GM19324 (cell line): ENCODE measurements at regions not wholly inside any gene's neighbourhood (a gene's known extent, or its start where the extent isn't known, plus 50 kb on each side); places are given as distances from the start of the nearest gene placed in this dataset.

Experiments
- ATAC-seq: cut with Tn5 transposase; IDR thresholded peaks from one replicate; pipeline ENCODE4 v1.9.1; 2021; ENCODE audit warnings: mild to moderate bottlenecking, moderate library complexity; ENCODE audit not compliant: unreplicated experiment, low FRiP score

DNA sequence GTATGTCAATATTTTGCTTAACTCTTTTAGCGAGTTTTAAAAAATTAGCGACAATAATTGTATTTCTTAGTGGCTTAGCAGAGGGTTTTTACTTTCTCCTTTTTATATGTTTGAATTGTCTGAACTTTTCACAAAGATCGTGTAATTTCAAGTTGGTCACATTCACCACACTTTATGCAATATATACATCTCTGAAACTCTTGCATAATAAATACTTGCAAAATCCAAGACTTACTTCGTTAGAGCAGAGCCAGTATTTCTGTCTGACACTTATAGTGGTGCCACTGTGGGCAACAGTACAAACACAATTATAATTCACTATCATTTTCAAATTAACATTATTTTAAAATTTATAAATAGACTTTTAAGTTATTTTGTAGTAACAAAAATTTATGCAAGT lies 62.0 kb downstream of the SUCNR1 start:
- ATAC-seq: no peak

DNA sequence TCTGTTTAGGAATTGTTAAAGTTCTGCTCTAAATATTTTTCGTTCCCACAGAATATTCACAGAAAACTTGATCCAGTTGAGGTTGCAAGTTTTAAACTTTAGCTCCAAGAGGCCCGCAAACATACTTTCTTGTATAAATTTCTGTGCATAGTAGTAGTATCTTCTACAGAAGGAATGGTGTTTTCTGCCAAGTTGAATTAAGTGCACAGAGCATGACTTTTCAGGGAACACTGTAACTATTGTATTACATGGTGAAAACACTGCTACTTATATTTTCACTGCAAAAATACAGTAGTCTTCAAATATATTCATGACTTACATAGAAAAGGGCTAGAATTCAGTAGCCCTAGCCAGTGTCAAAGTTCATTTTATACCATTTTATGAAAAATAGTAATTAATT lies 67.0 kb downstream of the SUCNR1 start:
- ATAC-seq: no peak

DNA sequence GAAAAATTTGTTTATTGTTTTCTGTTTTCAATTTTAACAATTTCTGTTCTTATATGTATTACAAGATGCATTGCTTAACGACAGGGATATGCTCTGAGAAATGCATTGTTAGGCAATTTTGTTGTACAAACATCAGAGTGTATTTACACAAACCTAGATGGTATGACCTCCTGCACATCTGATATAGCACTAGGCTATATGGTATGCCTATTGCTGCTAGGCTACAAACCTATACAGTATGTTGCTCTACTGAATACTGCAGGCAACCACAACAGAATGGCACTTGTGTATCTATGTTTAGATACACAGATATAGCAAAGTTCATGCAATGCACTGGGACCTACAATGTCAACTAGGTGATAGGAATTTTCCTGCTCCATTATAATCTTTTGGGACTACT lies 70.1 kb downstream of the SUCNR1 start:
- no peak for ATAC-seq

DNA sequence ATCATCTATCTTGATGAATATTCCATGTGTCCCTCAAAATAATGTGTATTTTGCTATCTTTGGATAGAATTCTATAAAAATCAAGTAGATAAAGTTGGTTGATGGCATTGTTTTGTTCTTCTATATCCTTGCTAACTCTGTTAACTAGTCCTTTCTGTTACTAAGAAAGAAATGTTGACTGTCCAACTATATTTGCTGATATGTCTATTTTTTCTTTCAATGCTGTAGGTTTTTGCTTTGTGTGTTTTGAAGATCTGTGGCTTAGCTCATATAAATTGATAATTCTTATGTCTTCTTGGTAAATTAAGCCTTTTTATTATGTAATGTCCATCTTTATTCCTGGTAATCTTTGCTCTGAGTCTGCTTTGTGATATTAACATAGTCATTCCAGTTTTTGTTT lies 70.9 kb downstream of the SUCNR1 start:
- no peak for ATAC-seq

DNA sequence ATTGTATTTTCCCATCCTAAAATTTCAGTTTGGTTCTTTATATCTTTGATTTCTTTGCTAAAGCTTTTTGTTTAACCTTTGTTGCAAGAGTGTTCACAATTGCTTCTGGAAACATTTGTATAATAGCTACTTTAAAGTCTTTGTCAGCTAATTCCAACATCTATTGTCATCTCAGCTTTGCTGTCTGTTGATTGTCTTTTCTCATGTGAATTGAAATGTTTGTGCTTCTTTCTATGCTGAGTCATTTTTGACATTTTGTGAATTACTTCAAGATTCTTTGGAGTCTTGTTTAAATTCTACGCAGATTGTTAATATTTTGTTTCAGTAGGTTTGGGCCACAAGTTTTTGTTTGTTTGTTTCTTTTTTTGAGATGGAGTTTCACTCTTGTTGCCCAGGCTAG lies 73.2 kb downstream of the SUCNR1 start:
- no peak for ATAC-seq

DNA sequence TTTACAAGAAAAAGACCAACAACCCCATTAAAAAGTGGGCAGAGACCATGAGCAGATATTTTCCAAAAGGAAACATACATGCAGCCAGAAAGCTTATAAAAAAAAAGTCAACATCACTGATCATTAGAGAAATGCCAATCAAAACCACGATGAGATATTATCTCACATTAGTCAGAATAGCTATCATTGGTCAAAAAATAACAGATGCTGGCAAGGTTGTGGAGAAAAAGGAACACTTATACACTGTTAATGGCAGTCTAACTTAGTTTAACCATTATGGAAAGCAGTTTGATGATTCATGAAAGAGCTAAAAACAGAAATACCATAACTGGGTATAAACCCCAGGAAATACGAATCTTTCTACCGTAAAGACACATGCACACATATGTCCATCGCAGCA lies 76.3 kb downstream of the SUCNR1 start:
- ATAC-seq: no peak

DNA sequence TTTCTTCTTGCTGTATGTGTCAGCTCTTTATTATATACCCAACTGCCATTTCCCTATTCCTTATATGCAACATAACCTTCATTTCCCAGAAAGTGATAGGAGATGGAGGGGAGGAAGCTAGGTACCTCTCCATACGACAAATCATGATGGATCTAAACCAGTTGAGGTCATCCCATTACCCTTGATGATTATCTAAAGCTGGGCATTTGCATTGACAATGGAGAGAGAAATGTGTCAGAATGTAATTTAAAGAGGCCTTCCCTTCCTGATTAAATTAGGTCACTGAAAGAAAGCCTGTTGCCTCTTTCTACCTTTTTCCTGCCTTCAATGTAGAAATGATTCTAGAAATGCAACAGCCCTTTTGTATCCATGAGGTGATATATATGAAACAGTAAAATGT lies 81.9 kb downstream of the SUCNR1 start:
- ATAC-seq: no peak

DNA sequence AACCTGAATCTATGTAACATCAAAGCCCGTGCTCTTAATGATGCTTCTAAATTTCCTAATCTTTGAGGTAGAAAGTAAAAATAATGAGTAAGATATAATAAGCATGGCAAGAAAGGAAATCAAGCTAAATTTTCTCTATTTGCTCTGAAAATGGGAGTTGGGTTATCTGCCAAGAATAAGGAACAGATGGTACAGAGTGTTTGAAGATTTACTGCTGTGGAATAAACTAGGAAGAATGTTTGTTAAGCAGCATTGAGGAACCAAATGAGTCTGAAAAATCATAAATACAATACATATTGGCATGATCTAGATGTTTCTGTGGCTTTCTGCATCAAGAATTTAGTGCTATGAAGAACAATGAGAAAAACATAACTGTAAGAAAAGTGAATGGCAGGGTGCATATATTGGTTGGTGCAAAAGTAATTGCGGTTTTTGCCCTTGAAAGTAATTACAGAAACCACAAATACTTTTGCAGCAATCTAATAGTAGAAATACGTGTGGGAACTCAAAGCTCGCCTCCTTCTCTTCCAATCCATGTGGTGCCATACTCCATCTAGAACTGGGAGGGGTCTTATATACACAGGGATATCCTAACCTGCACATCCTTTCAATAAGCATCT lies 87.6 kb downstream of the SUCNR1 start:
- ATAC-seq: no peak

DNA sequence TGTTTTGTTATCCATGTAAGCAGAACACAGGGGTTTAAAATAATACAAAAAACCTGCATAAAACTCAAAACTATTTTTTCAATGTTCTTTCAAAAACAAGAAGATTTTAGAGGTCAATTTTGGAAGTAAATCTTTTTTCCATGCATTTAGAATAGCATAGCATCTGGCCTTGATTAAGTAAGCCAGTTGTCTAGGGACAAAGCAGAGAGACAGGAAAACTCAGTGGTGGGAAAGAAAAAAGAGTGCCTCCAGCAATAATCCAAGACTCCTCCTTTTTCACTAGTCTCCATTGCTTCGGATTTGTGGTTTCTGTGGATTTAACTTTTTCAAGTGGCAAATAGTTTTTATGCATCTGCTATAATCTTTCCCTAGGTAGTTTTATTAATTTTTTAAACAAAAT lies 88.9 kb downstream of the SUCNR1 start:
- ATAC-seq: no peak

- ATAC-seq: no peak
Observed at GRCh38 chr3:151962912-151963311, 89.5 kb downstream of the SUCNR1 start.

GRCh38 chr3:151964743-151965142 lies 91.3 kb downstream of the SUCNR1 start:
- ATAC-seq: no peak

GRCh38 chr3:151969026-151969642 lies 95.7 kb downstream of the SUCNR1 start:
- no peak for ATAC-seq

- no peak for ATAC-seq
Observed at GRCh38 chr3:151971814-151972579, 98.6 kb downstream of the SUCNR1 start.

GRCh38 chr3:151974067-151974466 lies 100.6 kb downstream of the SUCNR1 start:
- no peak for ATAC-seq

DNA sequence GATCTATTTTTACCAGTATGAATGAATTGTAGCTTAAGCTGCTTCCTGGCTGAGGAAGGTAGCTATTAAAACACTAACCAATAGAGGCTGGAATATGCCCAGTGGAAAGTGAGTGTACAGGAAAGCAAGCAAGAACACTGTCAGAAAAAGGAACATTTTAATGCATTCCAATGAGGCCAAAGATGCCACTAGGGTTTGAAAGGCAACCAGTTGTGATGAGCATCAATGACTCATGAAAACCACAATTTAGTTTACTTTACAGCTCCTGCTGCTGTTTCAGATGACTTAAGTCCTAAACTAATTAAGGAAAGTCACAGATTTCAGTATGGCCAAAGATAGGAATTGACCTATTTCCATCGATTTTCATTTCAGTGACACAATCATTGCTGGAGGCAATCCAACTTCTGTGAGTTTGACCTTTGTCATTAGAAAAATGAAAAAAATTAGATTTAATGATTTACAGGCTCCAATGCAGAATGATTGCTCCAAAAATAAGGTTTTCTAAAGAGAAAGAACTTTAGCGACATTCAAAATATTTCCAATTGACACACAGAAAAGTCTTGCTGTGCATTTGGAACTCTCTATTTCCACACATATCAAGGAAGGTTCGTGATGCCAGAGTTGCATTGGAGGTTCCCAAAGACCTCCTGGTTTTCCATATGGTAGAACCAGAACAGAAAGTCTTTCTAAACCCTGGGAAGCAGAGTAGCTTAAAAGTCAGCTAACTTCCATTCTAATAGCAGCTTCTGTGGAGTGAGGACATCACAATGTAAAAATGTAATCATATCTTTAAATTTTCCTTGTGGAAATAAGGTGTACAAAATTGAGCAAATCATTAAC lies 103.0 kb downstream of the SUCNR1 start:
- ATAC-seq: no peak

DNA sequence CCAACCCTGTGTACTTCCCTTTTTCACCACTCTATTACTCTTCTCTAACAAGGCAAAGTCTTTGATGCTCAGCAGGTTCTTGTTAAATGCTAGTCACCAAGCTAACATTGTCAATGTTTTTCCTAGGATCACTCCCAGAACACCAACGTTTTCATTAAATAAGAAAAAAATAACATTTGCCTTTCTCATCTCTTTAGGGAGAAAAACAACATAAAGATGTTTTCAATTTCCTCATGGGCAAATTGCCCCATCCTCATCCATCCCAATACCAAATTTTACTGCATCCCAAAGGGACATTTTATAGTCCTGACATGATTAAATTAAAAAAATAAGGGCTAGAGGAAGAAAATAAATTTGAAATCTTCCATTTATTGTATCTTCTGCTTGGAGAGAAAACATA lies 106.5 kb downstream of the SUCNR1 start:
- no peak for ATAC-seq

- ATAC-seq: no peak
Observed at GRCh38 chr3:151983538-151983937, 110.1 kb downstream of the SUCNR1 start.

GRCh38 chr3:151985787-151986430 lies 112.5 kb downstream of the SUCNR1 start:
- no peak for ATAC-seq

- no peak for ATAC-seq
Observed at GRCh38 chr3:151987893-151988292, 114.5 kb downstream of the SUCNR1 start.

DNA sequence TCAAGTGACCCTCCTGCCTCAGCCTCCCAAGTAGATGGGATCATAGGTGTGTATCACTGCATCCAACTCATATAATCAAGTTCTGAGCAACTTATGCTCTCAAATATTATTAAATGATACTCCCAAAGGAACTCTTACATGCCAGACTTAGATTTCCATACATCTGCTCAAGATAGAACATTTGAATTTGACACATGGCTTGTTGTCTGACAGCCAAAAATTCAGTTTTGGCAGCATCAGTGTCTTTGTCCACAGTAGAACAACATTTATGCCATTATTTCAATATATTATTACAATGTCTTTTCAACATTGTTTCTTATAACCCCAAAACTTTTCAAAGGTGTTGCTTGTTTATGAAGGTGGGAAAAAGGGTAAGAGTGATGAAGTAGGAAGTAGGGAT lies 116.2 kb downstream of the SUCNR1 start:
- ATAC-seq: no peak
